Liver (tissue), 8 donors: ENCODE measurements at regions not wholly inside any gene's neighbourhood (a gene's known extent, or its start where the extent isn't known, plus 50 kb on each side); places are given as distances from the start of the nearest gene placed in this dataset.

Experiments
- DNase-seq: peaks from one replicate; pipeline ENCODE4 v3.0.0-alpha.2; 2017; ENCODE audit warnings: low spot score
- H3K27ac ChIP-seq, 2 donors: one replicate each; pipeline ENCODE4 v1.7.0; 2013; ENCODE audit warnings: inconsistent platforms in 2 of 2, low read length in 2 of 2, control low read depth in 1 of 2, low read depth in 1 of 2, mild to moderate bottlenecking in 1 of 2
- H3K27me3 ChIP-seq, 4 donors: one replicate each; pipeline versions ENCODE4 v1.6.1 to v1.7.0; 2013; ENCODE audit warnings: low read length in 3 of 4, inconsistent platforms in 1 of 4, mild to moderate bottlenecking in 1 of 4, moderate library complexity in 1 of 4; ENCODE audit not compliant: control insufficient read depth in 4 of 4, insufficient read depth in 4 of 4
- H3K36me3 ChIP-seq, 4 donors: one replicate each; pipeline versions ENCODE4 v1.6.1 to v1.7.0; 2013; ENCODE audit warnings: low read length in 3 of 4, mild to moderate bottlenecking in 3 of 4, low read depth in 1 of 4, moderate library complexity in 1 of 4; ENCODE audit not compliant: control insufficient read depth in 4 of 4, insufficient read depth in 3 of 4
- H3K4me1 ChIP-seq, 4 donors: one replicate each; pipeline versions ENCODE4 v1.6.1 to v1.7.0; 2013; ENCODE audit warnings: low read length in 3 of 4, mild to moderate bottlenecking in 3 of 4, moderate library complexity in 1 of 4; ENCODE audit not compliant: control insufficient read depth in 4 of 4, insufficient read depth in 4 of 4
- H3K4me3 ChIP-seq, 3 donors: one replicate each; pipeline versions ENCODE4 v1.6.1 to v1.7.0; 2013; ENCODE audit warnings: low read length in 3 of 3, control low read depth in 1 of 3, low read depth in 1 of 3, mild to moderate bottlenecking in 1 of 3
- H3K9ac ChIP-seq, 2 donors: one replicate each; pipeline ENCODE4 v1.7.0; 2013; ENCODE audit warnings: low read length in 2 of 2, mild to moderate bottlenecking in 2 of 2, moderate library complexity in 2 of 2, control low read depth in 1 of 2, low read depth in 1 of 2
- H3K9me3 ChIP-seq, 4 donors: one replicate each; pipeline versions ENCODE4 v1.6.1 to v1.7.0; 2013; ENCODE audit warnings: low read length in 3 of 4; ENCODE audit not compliant: control insufficient read depth in 4 of 4
- ATF3 ChIP-seq: IDR thresholded peaks from 2 replicates; pipeline ENCODE4 v1.6.1; 2016; ENCODE audit warnings: antibody characterized with exemption
- CTCF ChIP-seq: fragments of 150-350 bp; IDR thresholded peaks from 2 replicates; pipeline ENCODE4 v1.5.1; 2017; ENCODE audit warnings: improper control_type of control experiment, low read depth, low read length; ENCODE audit not compliant: missing input control
- EGR1 ChIP-seq, 2 donors: IDR thresholded peaks; 2 replicates each; pipeline ENCODE4 v1.6.1; 2016 to 2018; ENCODE audit warnings: antibody characterized with exemption in 2 of 2, low read depth in 2 of 2
- FOXA1 ChIP-seq: IDR thresholded peaks from 2 replicates; pipeline ENCODE4 v1.6.1; 2016; ENCODE audit warnings: antibody characterized with exemption
- FOXA2 ChIP-seq: IDR thresholded peaks from 2 replicates; pipeline ENCODE4 v1.6.1; 2016; ENCODE audit warnings: antibody characterized with exemption
- GABPA ChIP-seq, 2 donors: IDR thresholded peaks in 1 of 2; conservative IDR thresholded peaks in 1 of 2; 2 replicates each; pipeline ENCODE4 v1.6.1; 2016; ENCODE audit warnings: antibody characterized with exemption in 2 of 2, mild to moderate bottlenecking in 1 of 2, moderate library complexity in 1 of 2
- HNF4A ChIP-seq, 2 donors: conservative IDR thresholded peaks; 2 replicates each; pipeline ENCODE4 v1.6.1; 2016; ENCODE audit warnings: antibody characterized with exemption in 2 of 2, mild to moderate bottlenecking in 2 of 2
- HNF4G ChIP-seq: IDR thresholded peaks from 2 replicates; pipeline ENCODE4 v1.6.1; 2016; ENCODE audit warnings: antibody characterized with exemption
- JUND ChIP-seq, 2 donors: IDR thresholded peaks; 2 replicates each; pipeline ENCODE4 v1.6.1; 2016; ENCODE audit warnings: antibody characterized with exemption in 2 of 2
- MAX ChIP-seq: IDR thresholded peaks from 2 replicates; pipeline ENCODE4 v1.6.1; 2016; ENCODE audit warnings: antibody characterized with exemption
- NR2F2 ChIP-seq: IDR thresholded peaks from 2 replicates; pipeline ENCODE4 v1.6.1; 2016; ENCODE audit warnings: antibody characterized with exemption
- RAD21 ChIP-seq, 2 donors: IDR thresholded peaks; 2 replicates each; pipeline ENCODE4 v1.6.1; 2016; ENCODE audit warnings: antibody characterized with exemption in 2 of 2, mild to moderate bottlenecking in 2 of 2
- REST ChIP-seq: IDR thresholded peaks from 2 replicates; pipeline ENCODE4 v1.6.1; 2016; ENCODE audit warnings: antibody characterized with exemption, mild to moderate bottlenecking
- RXRA ChIP-seq, 2 donors: IDR thresholded peaks; 2 replicates each; pipeline ENCODE4 v1.6.1; 2017 to 2018; ENCODE audit warnings: antibody characterized with exemption in 2 of 2, mild to moderate bottlenecking in 1 of 2
- SP1 ChIP-seq: IDR thresholded peaks from 2 replicates; pipeline ENCODE4 v1.6.1; 2018; ENCODE audit warnings: antibody characterized with exemption, mild to moderate bottlenecking
- YY1 ChIP-seq: IDR thresholded peaks from 2 replicates; pipeline ENCODE4 v1.6.1; 2016; ENCODE audit warnings: antibody characterized with exemption, mild to moderate bottlenecking
- ZBTB33 ChIP-seq: IDR thresholded peaks from 2 replicates; pipeline ENCODE4 v1.6.1; 2016; ENCODE audit warnings: antibody characterized with exemption
- WGBS: extraction: QIAGEN DNeasy Blood & Tissue Kit; methylation state at CpG from one replicate; pipeline ENCODE4 v1.1.7; 2013; 5-methylcytosine and 5-hydroxymethylcytosine counted together
- donor health status: healthy.
- donor health status: healthy.
- donor health status: healthy.
- donor health status: healthy.
- donor health status: healthy.

- WGBS: 85% methylated on average over 3 of the region's 3 CpGs
Measured at GRCh38 chr9:32045513-32045912, 338.9 kb upstream of the ACO1 start.

More at GRCh38 chr9:32045513-32045912, 338.9 kb upstream of the ACO1 start:
- TF ChIP-seq FOXA1 (no peak), EGR1 (IDR thresholded peaks at IDR 0.05; ENCODE audit: low read depth in 2 of 2) (no peak), ATF3 (no peak), YY1 (no peak), HNF4G (no peak), RXRA (IDR thresholded peaks at IDR 0.05) (no peak), RAD21 (IDR thresholded peaks at IDR 0.05) (no peak), FOXA2 (no peak), NR2F2 (no peak), HNF4A (conservative IDR thresholded peaks at IDR 0.05) (no peak), GABPA (IDR thresholded peaks at IDR 0.05 in 1 of 2, conservative IDR thresholded peaks at IDR 0.05 in 1 of 2) (no peak), ZBTB33 (no peak), SP1 (no peak), REST (no peak), MAX (no peak), JUND (IDR thresholded peaks at IDR 0.05) (no peak), CTCF (no peak)
- Histone ChIP-seq H3K4me1 (no peaks in the 10 kb centered on the region), H3K9me3 (no peaks in the 10 kb centered on the region), H3K36me3 (no peaks in the 10 kb centered on the region), H3K27me3 (no peaks in the 10 kb centered on the region), H3K9ac (no peak overlapping the region), H3K27ac (no peak overlapping the region), H3K4me3 (no peak overlapping the region)
- DNase-seq: no peak
